ENCODE measurements at regions not wholly inside any gene's neighbourhood (a gene's known extent, or its start where the extent isn't known, plus 50 kb on each side); places are given as distances from the start of the nearest gene placed in this dataset.

GRCh38 chr22:34214372-34214771 is 294.1 kb upstream of the LARGE1 start:
- Histone ChIP-seq H4K20me1 (ENCODE audit: insufficient read depth) (no peaks in the 10 kb centered on the region), H3K27me3 (ENCODE audit: insufficient read depth, low read depth) (no peaks in the 10 kb centered on the region), H3K4me3 (IDR thresholded peaks at IDR 0.05; ENCODE audit: insufficient read depth, low read depth, low read length) (no peak overlapping the region), H3K4me1 (ENCODE audit: low read depth, poor library complexity, severe bottlenecking) (no peaks in the 10 kb centered on the region), H3K4me2 (no peak overlapping the region), H3K9ac (no peak overlapping the region), H3K79me2 (ENCODE audit: insufficient read depth, low read depth) (no peaks in the 10 kb centered on the region), H3K27ac (no peak overlapping the region), H2AFZ (ENCODE audit: low read depth) (no peak overlapping the region), H3K36me3 (ENCODE audit: insufficient read depth) (no peaks in the 10 kb centered on the region)
- no peak for TF ChIP-seq CTCF (conservative IDR thresholded peaks at IDR 0.05; ENCODE audit: low read depth, low read length)

- Histone ChIP-seq H3K27ac (no peak overlapping the region), H3K27me3 (ENCODE audit: insufficient read depth, low read depth) (no peaks in the 10 kb centered on the region), H3K4me2 (no peak overlapping the region), H3K36me3 (ENCODE audit: insufficient read depth) (no peaks in the 10 kb centered on the region), H3K9ac (no peak overlapping the region), H4K20me1 (ENCODE audit: insufficient read depth) (no peaks in the 10 kb centered on the region), H2AFZ (ENCODE audit: low read depth) (no peak overlapping the region), H3K4me3 (IDR thresholded peaks at IDR 0.05; ENCODE audit: insufficient read depth, low read depth, low read length) (no peak overlapping the region), H3K4me1 (ENCODE audit: low read depth, poor library complexity, severe bottlenecking) (no peaks in the 10 kb centered on the region), H3K79me2 (ENCODE audit: insufficient read depth, low read depth) (no peaks in the 10 kb centered on the region)
- no peak for TF ChIP-seq CTCF (conservative IDR thresholded peaks at IDR 0.05; ENCODE audit: low read depth, low read length)
Observed at GRCh38 chr22:34225278-34225677, 305.0 kb upstream of the LARGE1 start.

GRCh38 chr22:34236527-34236926 is 316.3 kb upstream of the LARGE1 start:
- H3K36me3 ChIP-seq (ENCODE audit: insufficient read depth), result no peaks in the 10 kb centered on the region
- H3K79me2 ChIP-seq (ENCODE audit: insufficient read depth, low read depth), result no peaks in the 10 kb centered on the region
- H3K4me1 ChIP-seq (ENCODE audit: low read depth, poor library complexity, severe bottlenecking), result peaks cover 4% of the 10 kb centered on the region
- no peak overlapping the region for H2AFZ ChIP-seq (ENCODE audit: low read depth)
- H3K4me3 ChIP-seq (IDR thresholded peaks at IDR 0.05; ENCODE audit: insufficient read depth, low read depth, low read length), result no peak overlapping the region
- no peak for TF ChIP-seq CTCF (conservative IDR thresholded peaks at IDR 0.05; ENCODE audit: low read depth, low read length)
- H3K27ac ChIP-seq, result peak overlapping the region; percentile 50
- H3K4me2 ChIP-seq, result no peak overlapping the region
- H3K27me3 ChIP-seq (ENCODE audit: insufficient read depth, low read depth), result no peaks in the 10 kb centered on the region
- no peak overlapping the region for H3K9ac ChIP-seq
- H4K20me1 ChIP-seq (ENCODE audit: insufficient read depth), result no peaks in the 10 kb centered on the region

- TF ChIP-seq CTCF (conservative IDR thresholded peaks at IDR 0.05; ENCODE audit: low read depth, low read length), result no peak
- Histone ChIP-seq H3K79me2 (ENCODE audit: insufficient read depth, low read depth) (no peaks in the 10 kb centered on the region), H3K4me2 (no peak overlapping the region), H3K27ac (no peak overlapping the region), H2AFZ (ENCODE audit: low read depth) (no peak overlapping the region), H3K4me1 (ENCODE audit: low read depth, poor library complexity, severe bottlenecking) (peaks cover 4% of the 10 kb centered on the region), H4K20me1 (ENCODE audit: insufficient read depth) (no peaks in the 10 kb centered on the region), H3K36me3 (ENCODE audit: insufficient read depth) (no peaks in the 10 kb centered on the region), H3K27me3 (ENCODE audit: insufficient read depth, low read depth) (no peaks in the 10 kb centered on the region), H3K9ac (no peak overlapping the region), H3K4me3 (IDR thresholded peaks at IDR 0.05; ENCODE audit: insufficient read depth, low read depth, low read length) (no peak overlapping the region)
Observed at GRCh38 chr22:34239421-34239820, 319.1 kb upstream of the LARGE1 start.

All from KMS-11 (cell line).